Nephron (organoid): ENCODE measurements at regions not wholly inside any gene's neighbourhood (a gene's known extent, or its start where the extent isn't known, plus 50 kb on each side); places are given as distances from the start of the nearest gene placed in this dataset.
"Not testable (repeated sequence)": the region's sequence is repeated elsewhere in the genome, so short reads cannot be mapped to it uniquely, and the experiment has no call there.

Experiments
- H3K27ac Mint-ChIP-seq, 3 experiments: 2 replicates each; pipeline ENCODE4 v1.8.0; 2020; ENCODE audit warnings: mixed read lengths in 3 of 3, mild to moderate bottlenecking in 2 of 3, moderate library complexity in 1 of 3
- H3K27me3 Mint-ChIP-seq: 2 replicates; pipeline ENCODE4 v1.8.0; 2021; ENCODE audit warnings: low read depth, mild to moderate bottlenecking, moderate library complexity, mixed read lengths
- H3K36me3 Mint-ChIP-seq: 2 replicates; pipeline ENCODE4 v1.8.0; 2020; ENCODE audit warnings: low read depth, mixed read lengths
- H3K4me1 Mint-ChIP-seq: 2 replicates; pipeline ENCODE4 v1.8.0; 2020; ENCODE audit warnings: mixed read lengths
- H3K4me3 Mint-ChIP-seq, 3 experiments: 2 replicates each; pipeline ENCODE4 v1.8.0; 2020; ENCODE audit warnings: mild to moderate bottlenecking in 3 of 3, mixed read lengths in 3 of 3, moderate library complexity in 2 of 3
- H3K9me3 Mint-ChIP-seq: 2 replicates; pipeline ENCODE4 v1.8.0; 2020; ENCODE audit warnings: mixed read lengths
- CTCF ChIP-seq, 3 experiments: fragments of 200-600 bp; sonication (generic); IDR thresholded peaks; one replicate each; pipeline ENCODE4 v1.5.0; 2021; ENCODE audit warnings: antibody characterized with exemption in 3 of 3; ENCODE audit not compliant: unreplicated experiment in 3 of 3

- Mint-ChIP-seq H3K27me3 (no peaks in the 10 kb centered on the region), H3K27ac (no peak overlapping the region), H3K4me3 (no peak overlapping the region), H3K9me3 (no peaks in the 10 kb centered on the region), H3K4me1 (no peaks in the 10 kb centered on the region), H3K36me3 (no peaks in the 10 kb centered on the region)
- TF ChIP-seq CTCF (IDR thresholded peaks at IDR 0.05; ENCODE audit: unreplicated experiment in 3 of 3) = no peak
Measured at GRCh38 chr3:89533275-89533674, 425.9 kb downstream of the EPHA3 start.

- not testable (repeated sequence) for H3K9me3 Mint-ChIP-seq, H3K27ac Mint-ChIP-seq, H3K36me3 Mint-ChIP-seq, H3K4me1 Mint-ChIP-seq, H3K27me3 Mint-ChIP-seq, H3K4me3 Mint-ChIP-seq
Measured at GRCh38 chr3:89554587-89554986, 447.2 kb downstream of the EPHA3 start.

- no peak for TF ChIP-seq CTCF (IDR thresholded peaks at IDR 0.05; ENCODE audit: unreplicated experiment in 3 of 3)
- Mint-ChIP-seq H3K27me3 (no peaks in the 10 kb centered on the region), H3K4me1 (peaks cover 4% of the 10 kb centered on the region), H3K9me3 (peaks cover 14% of the 10 kb centered on the region), H3K27ac (no peak overlapping the region), H3K4me3 (no peak overlapping the region), H3K36me3 (no peaks in the 10 kb centered on the region)
Measured at GRCh38 chr3:89558711-89559110, 451.3 kb downstream of the EPHA3 start.

GRCh38 chr3:89560568-89560967 lies 453.1 kb downstream of the EPHA3 start:
- Mint-ChIP-seq H3K9me3 (peaks cover 21% of the 10 kb centered on the region), H3K4me3 (no peak overlapping the region)

GRCh38 chr3:89562373-89562772 lies 455.0 kb downstream of the EPHA3 start:
- Mint-ChIP-seq H3K4me3 (no peak overlapping the region), H3K27ac (no peak overlapping the region), H3K9me3 (peaks cover 33% of the 10 kb centered on the region), H3K4me1 (peaks cover 4% of the 10 kb centered on the region), H3K27me3 (no peaks in the 10 kb centered on the region), H3K36me3 (peaks cover 4% of the 10 kb centered on the region)
- no peak for TF ChIP-seq CTCF (IDR thresholded peaks at IDR 0.05; ENCODE audit: unreplicated experiment in 3 of 3)

More at GRCh38 chr3:89560568-89560967, 453.1 kb downstream of the EPHA3 start:
- no peak overlapping the region for H3K27ac Mint-ChIP-seq
- peaks cover 4% of the 10 kb centered on the region for H3K4me1 Mint-ChIP-seq
- no peaks in the 10 kb centered on the region for H3K27me3 Mint-ChIP-seq
- peaks cover 4% of the 10 kb centered on the region for H3K36me3 Mint-ChIP-seq
- TF ChIP-seq CTCF (IDR thresholded peaks at IDR 0.05; ENCODE audit: unreplicated experiment in 3 of 3) = no peak

GRCh38 chr3:89565098-89565497 lies 457.7 kb downstream of the EPHA3 start:
- Mint-ChIP-seq H3K27ac (no peak overlapping the region), H3K27me3 (no peaks in the 10 kb centered on the region), H3K4me3 (no peak overlapping the region), H3K4me1 (peaks cover 4% of the 10 kb centered on the region), H3K36me3 (peaks cover 4% of the 10 kb centered on the region), H3K9me3 (peaks cover 44% of the 10 kb centered on the region)
- TF ChIP-seq CTCF (IDR thresholded peaks at IDR 0.05; ENCODE audit: unreplicated experiment in 3 of 3) = no peak
